ENCODE measurements at regions not wholly inside any gene's neighbourhood (a gene's known extent, or its start where the extent isn't known, plus 50 kb on each side); places are given as distances from the start of the nearest gene placed in this dataset.

DNA sequence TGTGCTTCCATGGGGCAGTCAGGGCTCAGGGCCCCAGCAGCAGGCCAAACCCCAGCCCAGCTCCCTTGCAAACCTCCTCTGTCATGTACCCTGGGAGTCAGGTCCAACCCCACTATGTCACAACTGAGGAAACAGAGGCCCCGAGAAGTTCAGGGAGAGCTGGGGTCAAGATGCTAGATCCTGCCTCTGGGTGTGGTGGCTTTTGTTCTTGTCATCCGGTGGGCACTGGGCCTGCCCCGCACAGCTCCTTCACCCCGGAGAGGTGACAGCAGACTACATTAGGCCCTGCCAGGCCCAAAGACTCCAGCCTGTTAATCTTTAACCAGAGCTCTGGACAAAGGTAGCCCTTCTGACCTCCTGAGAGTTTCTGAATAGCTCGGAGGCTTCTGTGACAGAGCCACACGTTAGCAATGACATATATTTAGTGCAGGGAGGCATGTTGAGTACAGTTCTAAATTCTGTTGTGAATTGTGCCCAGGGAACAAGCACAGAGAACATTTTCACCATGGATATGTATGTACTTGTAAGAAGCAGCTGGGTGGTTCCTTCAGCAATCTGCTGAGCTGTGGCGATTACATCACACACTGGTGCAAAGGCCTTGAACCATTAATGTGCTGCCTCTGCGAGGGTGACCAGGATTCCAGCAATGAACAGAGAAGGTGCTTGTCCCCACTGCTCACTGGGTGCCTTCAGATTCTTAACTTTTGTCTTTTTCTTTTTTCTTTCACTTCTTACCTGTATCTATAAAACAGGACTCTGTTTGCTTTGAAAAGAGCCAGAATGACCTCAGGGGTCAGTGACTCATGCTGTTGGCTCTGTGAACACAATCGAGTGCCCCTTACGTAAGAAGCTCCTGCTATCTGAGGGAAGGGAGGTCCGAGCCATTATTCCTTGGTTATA is 102.8 kb downstream of the RHOU start:
- TF ChIP-seq CTCF (IDR thresholded peaks at IDR 0.05) (no peak), POLR2A (IDR thresholded peaks at IDR 0.05) (no peak)
- WGBS, 4 donors = 51 to 69% (median 52%) methylated on average over 11 of the region's 11 CpGs
- ATAC-seq (peak; percentile 36 to 82 (median 78)), DNase-seq (peak in 2 of 5 donors; percentile 32 to 50)
- Histone ChIP-seq H3K4me1 (peaks cover 0 to 26% (median 11%) of the 10 kb centered on the region in 12 donors), H3K4me3 (no peak overlapping the region), H3K27me3 (peaks cover 0 to 23% (median 0%) of the 10 kb centered on the region in 9 donors), H3K36me3 (no peaks in the 10 kb centered on the region), H3K27ac (peak overlapping the region in 8 of 12 donors; percentile 10 to 67 (median 45)), H3K9me3 (peaks cover 0 to 8% (median 0%) of the 10 kb centered on the region in 12 donors)
- intact Hi-C loops (cut with DNase I) = loop anchor here in 2 of 10 donors (10.0 kb wide), 2 partner anchors 57 to 103 kb away; partner anchors contain the start of gene RHOU (in 1 of the 2)

DNA sequence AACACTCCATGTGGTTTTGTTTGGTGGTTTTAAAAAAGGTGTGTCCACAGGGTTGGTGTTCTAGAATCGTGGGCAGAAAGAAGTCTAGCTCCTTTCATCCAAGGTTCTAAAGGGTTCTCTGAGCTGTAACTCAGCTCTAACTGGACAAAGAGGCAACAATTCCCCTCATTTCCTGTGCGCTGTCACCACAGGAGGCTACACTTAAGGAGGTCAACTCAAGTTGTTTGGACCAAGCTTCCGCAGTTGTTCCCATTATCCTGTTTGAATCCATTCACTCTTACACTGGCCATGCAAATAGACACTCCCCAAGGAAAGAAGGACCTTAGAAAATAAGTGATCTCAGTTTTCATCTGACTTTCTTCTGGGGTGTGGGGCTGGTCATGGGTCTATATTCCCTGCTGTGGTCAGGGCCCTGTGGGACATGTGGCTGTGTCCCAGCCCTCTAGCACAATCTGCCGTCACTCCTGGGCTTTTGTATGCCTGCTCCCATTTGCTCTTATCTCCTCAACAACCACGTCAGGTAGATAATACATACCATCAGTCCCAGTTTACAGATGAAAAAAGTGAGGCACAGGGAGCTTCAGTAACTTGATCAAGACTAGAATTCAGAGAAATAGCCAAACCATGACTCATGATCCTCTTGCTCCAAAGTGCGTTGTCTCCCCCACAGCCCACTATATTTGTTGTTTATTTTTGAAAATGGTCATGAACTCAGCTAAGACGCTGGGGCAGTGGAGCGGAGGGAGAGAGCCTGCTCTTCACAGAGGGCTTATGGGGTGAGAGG is 103.6 kb downstream of the RHOU start:
- WGBS, 4 donors = 88 to 92% (median 90%) methylated on average over 8 of the region's 8 CpGs
- intact Hi-C loops (cut with DNase I) = loop anchor here in 2 of 10 donors (10.0 kb wide), 2 partner anchors 56 to 104 kb away; partner anchors contain the start of gene RHOU (in 1 of the 2)
- no peak for DNase-seq
- H3K9me3 ChIP-seq = peaks cover 0 to 11% (median 0%) of the 10 kb centered on the region in 12 donors
- H3K4me1 ChIP-seq = peaks cover 0 to 26% (median 11%) of the 10 kb centered on the region in 12 donors
- H3K27ac ChIP-seq = peak overlapping the region in 3 of 12 donors; percentile 10 to 67 (median 53)
- H3K27me3 ChIP-seq = peaks cover 0 to 16% (median 0%) of the 10 kb centered on the region in 9 donors
- H3K36me3 ChIP-seq = no peaks in the 10 kb centered on the region
- no peak overlapping the region for H3K4me3 ChIP-seq
- ATAC-seq = no peak
- TF ChIP-seq CTCF (IDR thresholded peaks at IDR 0.05) = no peak
- TF ChIP-seq POLR2A (IDR thresholded peaks at IDR 0.05) = no peak

- peaks cover 0 to 11% (median 0%) of the 10 kb centered on the region in 12 donors for H3K9me3 ChIP-seq
- no peak for ATAC-seq
- 85 to 95% (median 90%) methylated on average over 6 of the region's 6 CpGs for WGBS, 4 donors
- TF ChIP-seq POLR2A (IDR thresholded peaks at IDR 0.05) (no peak), CTCF (IDR thresholded peaks at IDR 0.05) (no peak)
- no peaks in the 10 kb centered on the region for H3K36me3 ChIP-seq
- H3K4me3 ChIP-seq = no peak overlapping the region
- intact Hi-C loops (cut with DNase I) = loop anchor here in 3 of 10 donors (5.0 to 10.0 kb wide), 3 partner anchors 55 to 388 kb away; partner anchors contain the start of gene RHOU (in 1 of the 3)
- DNase-seq = no peak
- no peak overlapping the region for H3K27ac ChIP-seq
- H3K4me1 ChIP-seq = peaks cover 0 to 26% (median 11%) of the 10 kb centered on the region in 12 donors
- H3K27me3 ChIP-seq = peaks cover 0 to 9% (median 0%) of the 10 kb centered on the region in 9 donors
Measured at GRCh38 chr1:228839656-228840055, 104.4 kb downstream of the RHOU start.
